K562 (cell line): ENCODE measurements at regions not wholly inside any gene's neighbourhood (a gene's known extent, or its start where the extent isn't known, plus 50 kb on each side); places are given as distances from the start of the nearest gene placed in this dataset.
A peak's percentile ranks its signal among the peaks of the same experiment; 100 is the strongest.

ENCODE experiments used
- ATF7 ChIP-seq: fragments of 450-650 bp; IDR thresholded peaks from 2 replicates; pipeline ENCODE4 v1.7.1; 2014; ENCODE audit warnings: mild to moderate bottlenecking, moderate library complexity
- ESRRB ChIP-seq: fragments of 250-450 bp; sonication (Bioruptor Pico); IDR thresholded peaks from 2 replicates; pipeline ENCODE4 v1.5.0; 2020; ENCODE audit warnings: mild to moderate bottlenecking, moderate library complexity, borderline replicate concordance
- IFI16 ChIP-seq: fragments of 250-450 bp; sonication (Bioruptor Pico); IDR thresholded peaks from 2 replicates; pipeline ENCODE4 v2.1.2; 2022; ENCODE audit warnings: mild to moderate bottlenecking, inconsistent platforms
- PRMT5 ChIP-seq: sonication (generic); formaldehyde crosslinking; IDR thresholded peaks from 2 replicates; pipeline ENCODE4 v1.5.0; 2020; ENCODE audit warnings: missing genetic modification reagents
- RAD21 ChIP-seq, 2 experiments: fragments of 250-450 bp in 1 of 2; fragments of 450-650 bp in 1 of 2; sonication (Bioruptor Pico) in 1 of 2; formaldehyde crosslinking in 1 of 2; IDR thresholded peaks in 1 of 2; conservative IDR thresholded peaks in 1 of 2; 2 replicates each; pipeline versions ENCODE4 v1.4.0 to v1.8.0; 2020 to 2022; ENCODE audit warnings: mild to moderate bottlenecking in 2 of 2, moderate library complexity in 1 of 2
- RBFOX2 ChIP-seq: fragments of 200-400 bp; formaldehyde crosslinking; IDR thresholded peaks from 2 replicates; pipeline ENCODE4 v1.6.1; 2017; ENCODE audit warnings: low read depth, mild to moderate bottlenecking, low read length, moderate library complexity
- RBM15 ChIP-seq: fragments of 200-400 bp; formaldehyde crosslinking; IDR thresholded peaks from 2 replicates; pipeline ENCODE4 v1.6.1; 2018; ENCODE audit warnings: mild to moderate bottlenecking, low read length, moderate library complexity; ENCODE audit not compliant: insufficient read depth
- RBM22 ChIP-seq: fragments of 200-400 bp; formaldehyde crosslinking; IDR thresholded peaks from 2 replicates; pipeline ENCODE4 v1.6.1; 2018; ENCODE audit warnings: low read length, low read depth; ENCODE audit not compliant: poor library complexity, severe bottlenecking
- RFX5 ChIP-seq: IDR thresholded peaks from 2 replicates; pipeline ENCODE4 v1.6.1; 2011; ENCODE audit warnings: low read depth, mild to moderate bottlenecking, improper control_type of control experiment, low read length
- RFX7 ChIP-seq: fragments of 250-450 bp; sonication (Bioruptor Pico); IDR thresholded peaks from 2 replicates; pipeline ENCODE4 v1.5.1; 2021; ENCODE audit warnings: mild to moderate bottlenecking
- SMC3 ChIP-seq: conservative IDR thresholded peaks from 2 replicates; pipeline ENCODE4 v1.6.1; 2011; ENCODE audit warnings: low read depth, low read length, improper control_type of control experiment; ENCODE audit not compliant: insufficient read depth
- STAT5A ChIP-seq: IDR thresholded peaks from 2 replicates; pipeline ENCODE4 v1.6.1; 2012; ENCODE audit warnings: low read length, inconsistent platforms, borderline replicate concordance
- ZC3H4 ChIP-seq: sonication (generic); formaldehyde crosslinking; IDR thresholded peaks from 2 replicates; pipeline ENCODE4 v1.9.0; 2021; ENCODE audit warnings: missing genetic modification reagents, borderline replicate concordance
- ZNF121 ChIP-seq: sonication (generic); formaldehyde crosslinking; conservative IDR thresholded peaks from 2 replicates; pipeline ENCODE4 v1.8.0; 2022; ENCODE audit warnings: missing genetic modification reagents
- TF ChIP-seq, protein P1 (sequence below): fragments of 250-450 bp; sonication (Bioruptor Pico); IDR thresholded peaks from 2 replicates; pipeline ENCODE4 v1.5.0; 2021
- TF ChIP-seq, protein P2 (sequence below): fragments of 250-450 bp; sonication (Bioruptor Pico); IDR thresholded peaks from 2 replicates; pipeline ENCODE4 v1.5.0; 2021; ENCODE audit warnings: mild to moderate bottlenecking, borderline replicate concordance

DNA sequence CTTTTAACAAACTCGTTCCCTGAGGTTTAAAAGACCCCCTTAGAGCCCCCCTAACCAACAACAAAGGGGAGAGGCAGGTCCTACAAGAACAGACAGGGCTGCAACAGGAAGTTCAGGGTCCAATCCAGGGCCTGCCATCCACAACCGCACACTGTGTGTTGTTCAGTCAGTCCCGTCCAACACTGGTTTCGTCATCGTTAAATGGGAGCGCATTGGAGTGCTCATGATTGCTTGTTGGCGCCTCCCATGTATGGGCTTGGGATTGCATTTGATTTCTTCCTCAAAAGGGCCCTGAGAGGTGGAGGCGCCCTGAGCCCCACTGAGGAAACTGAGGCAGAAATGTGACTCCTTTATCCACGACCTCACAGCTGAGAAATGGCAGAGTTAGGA, 174.1 kb downstream of the MN1 start (continued):
- TF ChIP-seq, protein P1, sequence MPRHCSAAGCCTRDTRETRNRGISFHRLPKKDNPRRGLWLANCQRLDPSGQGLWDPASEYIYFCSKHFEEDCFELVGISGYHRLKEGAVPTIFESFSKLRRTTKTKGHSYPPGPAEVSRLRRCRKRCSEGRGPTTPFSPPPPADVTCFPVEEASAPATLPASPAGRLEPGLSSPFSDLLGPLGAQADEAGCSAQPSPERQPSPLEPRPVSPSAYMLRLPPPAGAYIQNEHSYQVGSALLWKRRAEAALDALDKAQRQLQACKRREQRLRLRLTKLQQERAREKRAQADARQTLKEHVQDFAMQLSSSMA (CRISPR knock-in tag), result no peak
- TF ChIP-seq RBFOX2 (no peak), RFX7 (CRISPR knock-in tag) (no peak), ATF7 (peak; percentile 37; the same call in 1 of the 2 replicates), ZNF121 (CRISPR knock-in tag) (no peak), RBM15 (no peak), ESRRB (CRISPR knock-in tag) (no peak), RAD21 (CRISPR knock-in tag; conservative IDR thresholded peaks at IDR 0.05 in 1 of 2, IDR thresholded peaks at IDR 0.05 in 1 of 2) (peak in 1 of 2 experiments; percentile 30; a peak in 1 of 4 replicates), SMC3 (0 out of 2 replicates have a peak, but pooled peaks have one; percentile 10), STAT5A (no peak), PRMT5 (CRISPR knock-in tag) (no peak), RFX5 (no peak), RBM22 (no peak), ZC3H4 (CRISPR knock-in tag) (no peak), IFI16 (CRISPR knock-in tag) (no peak)
- TF ChIP-seq, protein P2, sequence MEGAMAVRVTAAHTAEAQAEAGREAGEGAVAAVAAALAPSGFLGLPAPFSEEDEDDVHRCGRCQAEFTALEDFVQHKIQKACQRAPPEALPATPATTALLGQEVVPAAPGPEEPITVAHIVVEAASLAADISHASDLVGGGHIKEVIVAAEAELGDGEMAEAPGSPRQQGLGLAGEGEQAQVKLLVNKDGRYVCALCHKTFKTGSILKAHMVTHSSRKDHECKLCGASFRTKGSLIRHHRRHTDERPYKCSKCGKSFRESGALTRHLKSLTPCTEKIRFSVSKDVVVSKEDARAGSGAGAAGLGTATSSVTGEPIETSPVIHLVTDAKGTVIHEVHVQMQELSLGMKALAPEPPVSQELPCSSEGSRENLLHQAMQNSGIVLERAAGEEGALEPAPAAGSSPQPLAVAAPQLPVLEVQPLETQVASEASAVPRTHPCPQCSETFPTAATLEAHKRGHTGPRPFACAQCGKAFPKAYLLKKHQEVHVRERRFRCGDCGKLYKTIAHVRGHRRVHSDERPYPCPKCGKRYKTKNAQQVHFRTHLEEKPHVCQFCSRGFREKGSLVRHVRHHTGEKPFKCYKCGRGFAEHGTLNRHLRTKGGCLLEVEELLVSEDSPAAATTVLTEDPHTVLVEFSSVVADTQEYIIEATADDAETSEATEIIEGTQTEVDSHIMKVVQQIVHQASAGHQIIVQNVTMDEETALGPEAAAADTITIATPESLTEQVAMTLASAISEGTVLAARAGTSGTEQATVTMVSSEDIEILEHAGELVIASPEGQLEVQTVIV, result no peak
